WERI-Rb-1 (cell line): ENCODE measurements at regions not wholly inside any gene's neighbourhood (a gene's known extent, or its start where the extent isn't known, plus 50 kb on each side); places are given as distances from the start of the nearest gene placed in this dataset.

Experiments used
- DNase-seq: peaks from one replicate; pipeline ENCODE4 v3.0.0-alpha.2; 2020
- H3K27ac ChIP-seq: fragments of 250-450 bp; sonication (Bioruptor Pico); 2 replicates; pipeline ENCODE4 v1.5.1; 2020; ENCODE audit warnings: mild to moderate bottlenecking, moderate library complexity
- H3K27me3 ChIP-seq: fragments of 250-450 bp; sonication (Bioruptor Pico); 2 replicates; pipeline ENCODE4 v1.5.1; 2021; ENCODE audit warnings: mild to moderate bottlenecking, low read depth, moderate library complexity; ENCODE audit not compliant: insufficient read depth, severe bottlenecking
- H3K36me3 ChIP-seq: fragments of 250-450 bp; sonication (Bioruptor Pico); 2 replicates; pipeline ENCODE4 v1.5.1; 2020; ENCODE audit warnings: mild to moderate bottlenecking, moderate library complexity
- H3K4me3 ChIP-seq: 2 replicates; pipeline ENCODE4 v1.5.1; 2011; ENCODE audit warnings: low read depth, mild to moderate bottlenecking, control low read depth, low read length
- H3K9me3 ChIP-seq: fragments of 250-450 bp; sonication (Bioruptor Pico); 2 replicates; pipeline ENCODE4 v1.5.1; 2021; ENCODE audit warnings: mild to moderate bottlenecking, moderate library complexity; ENCODE audit not compliant: severe bottlenecking
- TF ChIP-seq, protein P1 (sequence below): IDR thresholded peaks from 2 replicates; pipeline ENCODE4 v1.5.1; 2011; ENCODE audit warnings: low read depth, mild to moderate bottlenecking, control low read depth, inconsistent platforms, low read length

DNA sequence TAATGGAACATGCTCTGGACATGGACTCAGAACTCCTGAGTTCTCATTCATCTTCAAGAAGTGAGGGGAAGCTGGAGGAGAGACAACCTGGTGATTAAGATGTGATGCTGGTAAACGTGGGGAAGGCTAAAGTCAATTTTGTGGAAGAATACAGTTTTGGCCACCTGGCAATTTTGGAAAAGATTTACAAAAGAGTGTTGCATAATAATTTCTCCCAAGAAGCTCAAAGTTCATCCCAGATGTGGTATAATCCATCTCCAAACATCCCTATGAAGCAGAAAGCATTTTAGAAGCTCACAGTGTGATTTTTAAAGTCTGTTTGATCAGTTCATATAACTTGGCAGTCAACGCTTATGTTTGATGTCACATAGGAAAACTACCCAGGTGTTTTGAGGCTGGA lies 208.7 kb downstream of the LMX1A start:
- Histone ChIP-seq H3K9me3 (no peaks in the 10 kb centered on the region), H3K27ac (no peak overlapping the region), H3K4me3 (no peak overlapping the region), H3K27me3 (no peaks in the 10 kb centered on the region), H3K36me3 (no peaks in the 10 kb centered on the region)
- TF ChIP-seq, protein P1, sequence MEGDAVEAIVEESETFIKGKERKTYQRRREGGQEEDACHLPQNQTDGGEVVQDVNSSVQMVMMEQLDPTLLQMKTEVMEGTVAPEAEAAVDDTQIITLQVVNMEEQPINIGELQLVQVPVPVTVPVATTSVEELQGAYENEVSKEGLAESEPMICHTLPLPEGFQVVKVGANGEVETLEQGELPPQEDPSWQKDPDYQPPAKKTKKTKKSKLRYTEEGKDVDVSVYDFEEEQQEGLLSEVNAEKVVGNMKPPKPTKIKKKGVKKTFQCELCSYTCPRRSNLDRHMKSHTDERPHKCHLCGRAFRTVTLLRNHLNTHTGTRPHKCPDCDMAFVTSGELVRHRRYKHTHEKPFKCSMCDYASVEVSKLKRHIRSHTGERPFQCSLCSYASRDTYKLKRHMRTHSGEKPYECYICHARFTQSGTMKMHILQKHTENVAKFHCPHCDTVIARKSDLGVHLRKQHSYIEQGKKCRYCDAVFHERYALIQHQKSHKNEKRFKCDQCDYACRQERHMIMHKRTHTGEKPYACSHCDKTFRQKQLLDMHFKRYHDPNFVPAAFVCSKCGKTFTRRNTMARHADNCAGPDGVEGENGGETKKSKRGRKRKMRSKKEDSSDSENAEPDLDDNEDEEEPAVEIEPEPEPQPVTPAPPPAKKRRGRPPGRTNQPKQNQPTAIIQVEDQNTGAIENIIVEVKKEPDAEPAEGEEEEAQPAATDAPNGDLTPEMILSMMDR = no peak
- no peak for DNase-seq

- Histone ChIP-seq H3K9me3 (no peaks in the 10 kb centered on the region), H3K27me3 (no peaks in the 10 kb centered on the region), H3K4me3 (no peak overlapping the region), H3K27ac (no peak overlapping the region), H3K36me3 (no peaks in the 10 kb centered on the region)
- TF ChIP-seq, protein P1 = peak; percentile 63
- DNase-seq = peak; percentile 81
Measured at GRCh38 chr1:165144757-165145397, 211.6 kb downstream of the LMX1A start.

DNA sequence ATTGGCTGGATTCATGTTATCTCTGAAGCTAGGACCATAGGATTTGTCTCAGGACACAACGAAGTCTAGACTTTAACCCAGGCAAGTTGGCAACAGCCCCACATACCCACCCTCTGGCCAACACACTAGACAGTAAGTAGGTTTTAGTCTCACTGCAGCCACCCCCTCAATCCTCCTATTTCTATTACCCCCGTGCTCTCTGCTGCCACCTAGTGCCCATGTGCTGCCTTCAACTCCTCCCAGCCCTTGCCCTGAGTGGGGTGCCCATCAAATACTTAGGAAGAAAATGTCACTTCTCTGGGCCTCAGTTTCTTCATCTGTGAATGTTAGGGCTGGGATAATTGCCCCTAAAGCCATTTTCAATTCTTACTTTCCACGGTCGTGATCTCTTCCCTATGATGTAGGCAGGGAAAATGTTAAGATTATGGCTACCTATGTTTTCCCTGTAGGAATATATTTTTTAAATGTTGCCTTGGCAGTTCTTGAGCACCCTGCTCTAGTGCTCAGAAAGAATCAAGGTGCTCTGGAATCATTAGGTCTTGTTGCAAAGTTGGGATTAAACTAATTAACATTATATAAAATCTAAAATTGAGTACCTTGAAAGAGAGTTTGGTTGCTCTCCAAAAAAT lies 213.0 kb downstream of the LMX1A start:
- peak; percentile 53 for DNase-seq

DNA sequence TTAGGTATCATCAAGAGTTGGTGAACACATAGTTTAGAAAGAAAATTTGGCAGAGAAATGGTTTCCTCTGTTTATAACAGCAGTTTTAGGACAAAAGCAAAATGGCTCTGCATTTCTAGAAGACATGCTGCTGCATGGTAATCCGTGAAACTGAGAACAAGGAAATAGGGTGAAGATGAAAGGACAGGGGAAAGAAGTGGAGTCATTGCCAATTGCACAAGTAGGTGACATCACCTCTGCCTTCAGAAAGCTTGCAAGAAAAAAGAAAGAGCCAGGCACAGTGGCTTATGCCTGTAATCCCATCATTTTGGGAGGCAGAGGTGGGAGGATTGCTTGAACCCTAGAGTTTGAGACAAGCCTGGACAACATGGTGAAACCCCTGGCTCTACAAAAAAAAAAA lies 217.6 kb downstream of the LMX1A start:
- Histone ChIP-seq H3K27ac (no peak overlapping the region), H3K27me3 (no peaks in the 10 kb centered on the region), H3K4me3 (no peak overlapping the region), H3K9me3 (no peaks in the 10 kb centered on the region), H3K36me3 (no peaks in the 10 kb centered on the region)
- no peak for DNase-seq
- TF ChIP-seq, protein P1 = no peak

More for the DNA sequence above, 213.0 kb downstream of the LMX1A start:
- Histone ChIP-seq H3K36me3 (no peaks in the 10 kb centered on the region), H3K27ac (no peak overlapping the region), H3K9me3 (no peaks in the 10 kb centered on the region), H3K4me3 (no peak overlapping the region), H3K27me3 (no peaks in the 10 kb centered on the region)
- TF ChIP-seq, protein P1 = peak; percentile 71

DNA sequence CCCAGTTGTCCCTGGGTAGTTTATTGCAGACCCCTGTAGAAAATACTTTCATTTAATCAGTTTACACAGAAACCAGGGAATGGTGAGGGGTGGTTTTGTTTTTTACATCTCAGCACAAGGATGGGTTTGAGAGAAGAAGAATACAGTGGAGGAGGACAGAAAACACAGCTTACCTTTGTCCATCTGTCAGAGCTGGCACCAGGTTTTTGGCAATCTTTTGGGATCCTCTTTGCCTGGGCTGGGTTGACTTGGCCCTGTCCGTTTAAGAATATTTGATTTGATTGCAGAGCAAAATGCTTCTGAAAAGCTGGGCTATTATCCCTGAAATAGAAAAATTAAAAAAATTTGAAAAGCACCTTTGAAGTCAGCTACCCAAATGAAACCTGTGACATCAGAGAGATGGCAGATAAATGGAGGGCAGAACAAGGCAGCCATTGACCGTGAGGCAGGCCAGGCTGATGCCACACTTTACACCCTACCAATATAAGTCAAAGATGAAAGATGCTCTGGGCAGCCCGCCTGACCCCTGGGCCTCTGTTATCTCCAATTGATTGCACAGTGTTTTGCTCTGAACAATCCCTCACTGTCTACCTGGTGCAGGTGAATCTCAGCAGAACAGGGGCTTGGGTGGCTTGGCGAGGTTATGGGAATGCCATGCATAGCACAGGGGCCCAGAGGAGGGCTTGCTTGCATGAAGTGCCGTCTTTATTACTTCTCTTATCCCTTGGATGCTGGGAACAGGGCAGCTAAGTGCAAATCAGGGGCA lies 218.8 kb downstream of the LMX1A start:
- no peak overlapping the region for H3K27ac ChIP-seq
- H3K27me3 ChIP-seq = no peaks in the 10 kb centered on the region
- no peak overlapping the region for H3K4me3 ChIP-seq
- no peaks in the 10 kb centered on the region for H3K9me3 ChIP-seq
- no peaks in the 10 kb centered on the region for H3K36me3 ChIP-seq
- no peak for DNase-seq
- TF ChIP-seq, protein P1 = no peak
